ENCODE measurements at regions not wholly inside any gene's neighbourhood (a gene's known extent, or its start where the extent isn't known, plus 50 kb on each side); places are given as distances from the start of the nearest gene placed in this dataset.
A peak's percentile ranks its signal among the peaks of the same experiment; 100 is the strongest.

GRCh38 chr6:33967966-33968724 lies 164.3 kb upstream of the MLN start:
- no peak overlapping the region for H3K4me3 ChIP-seq (ENCODE audit: low read depth, low read length)
- TF ChIP-seq CTCF (IDR thresholded peaks at IDR 0.05; ENCODE audit: borderline replicate concordance, insufficient read depth, low read depth, low read length) = peak; percentile 11; the same call in 1 of the 2 replicates

GRCh38 chr6:33967265-33967767 lies 163.5 kb upstream of the MLN start:
- H3K4me3 ChIP-seq (ENCODE audit: low read depth, low read length) = no peak overlapping the region
- no peak for TF ChIP-seq CTCF (IDR thresholded peaks at IDR 0.05; ENCODE audit: borderline replicate concordance, insufficient read depth, low read depth, low read length)

- H3K4me3 ChIP-seq (ENCODE audit: low read depth, low read length) = no peak overlapping the region
- TF ChIP-seq CTCF (IDR thresholded peaks at IDR 0.05; ENCODE audit: borderline replicate concordance, insufficient read depth, low read depth, low read length) = no peak
Observed at GRCh38 chr6:33966536-33966935, 162.7 kb upstream of the MLN start.

- no peak overlapping the region for H3K4me3 ChIP-seq (ENCODE audit: low read depth, low read length)
- no peak for TF ChIP-seq CTCF (IDR thresholded peaks at IDR 0.05; ENCODE audit: borderline replicate concordance, insufficient read depth, low read depth, low read length)
Observed at GRCh38 chr6:33965766-33966165, 162.0 kb upstream of the MLN start.

- TF ChIP-seq CTCF (IDR thresholded peaks at IDR 0.05; ENCODE audit: borderline replicate concordance, insufficient read depth, low read depth, low read length) = no peak
- H3K4me3 ChIP-seq (ENCODE audit: low read depth, low read length) = no peak overlapping the region
Observed at GRCh38 chr6:33964387-33964786, 160.6 kb upstream of the MLN start.

- no peak overlapping the region for H3K4me3 ChIP-seq (ENCODE audit: low read depth, low read length)
- TF ChIP-seq CTCF (IDR thresholded peaks at IDR 0.05; ENCODE audit: borderline replicate concordance, insufficient read depth, low read depth, low read length) = no peak
Observed at GRCh38 chr6:33963136-33963750, 159.4 kb upstream of the MLN start.

All from GM12875 (cell line).